Parathyroid adenoma (tissue), 2 donors: ENCODE measurements at regions not wholly inside any gene's neighbourhood (a gene's known extent, or its start where the extent isn't known, plus 50 kb on each side); places are given as distances from the start of the nearest gene placed in this dataset.
"Not testable (repeated sequence)": the region's sequence is repeated elsewhere in the genome, so short reads cannot be mapped to it uniquely, and the experiment has no call there.

Experiments used
- H2AFZ ChIP-seq: fragments of 300-600 bp; sonication (generic); one replicate; pipeline ENCODE4 v1.7.0; 2017; ENCODE audit warnings: antibody characterized with exemption, mild to moderate bottlenecking
- H3K27ac ChIP-seq: fragments of 300-600 bp; sonication (generic); one replicate; pipeline ENCODE4 v1.7.0; 2017
- H3K27me3 ChIP-seq: fragments of 300-600 bp; sonication (generic); one replicate; pipeline ENCODE4 v1.7.0; 2017; ENCODE audit warnings: low read length; ENCODE audit not compliant: control insufficient read depth, insufficient read depth
- H3K36me3 ChIP-seq: fragments of 300-600 bp; sonication (generic); one replicate; pipeline ENCODE4 v1.7.0; 2017; ENCODE audit warnings: low read length; ENCODE audit not compliant: control insufficient read depth, insufficient read depth
- H3K4me1 ChIP-seq: fragments of 300-600 bp; sonication (generic); one replicate; pipeline ENCODE4 v1.7.0; 2017; ENCODE audit warnings: control low read depth
- H3K4me2 ChIP-seq: fragments of 300-600 bp; sonication (generic); one replicate; pipeline ENCODE4 v1.7.0; 2017; ENCODE audit warnings: low read length
- H3K4me3 ChIP-seq: fragments of 300-600 bp; sonication (generic); one replicate; pipeline ENCODE4 v1.7.0; 2017; ENCODE audit warnings: low read depth, low read length
- H3K79me2 ChIP-seq: fragments of 300-600 bp; sonication (generic); one replicate; pipeline ENCODE4 v1.7.0; 2017; ENCODE audit warnings: control low read depth
- H3K9ac ChIP-seq: fragments of 300-600 bp; sonication (generic); one replicate; pipeline ENCODE4 v1.7.0; 2017; ENCODE audit warnings: mild to moderate bottlenecking
- H3K9me3 ChIP-seq: fragments of 300-600 bp; sonication (generic); one replicate; pipeline ENCODE4 v1.7.0; 2017; ENCODE audit warnings: low read length; ENCODE audit not compliant: control insufficient read depth
- CTCF ChIP-seq: fragments of 300-600 bp; sonication (generic); IDR thresholded peaks from one replicate; pipeline ENCODE4 v1.7.0; 2017; ENCODE audit warnings: antibody characterized with exemption, mild to moderate bottlenecking
- donor health status: primary hyperparathyroidism.

GRCh38 chr14:95619785-95620417, 66.3 kb upstream of the TCL1B start:
- Histone ChIP-seq H3K4me3 (no peak overlapping the region), H3K36me3 (no peaks in the 10 kb centered on the region), H3K9ac (no peak overlapping the region), H3K4me2 (no peak overlapping the region), H3K27me3 (no peaks in the 10 kb centered on the region), H3K79me2 (no peaks in the 10 kb centered on the region), H3K9me3 (no peaks in the 10 kb centered on the region), H2AFZ (no peak overlapping the region), H3K27ac (no peak overlapping the region), H3K4me1 (no peaks in the 10 kb centered on the region)
- no peak for TF ChIP-seq CTCF

- no peak overlapping the region for H3K9ac ChIP-seq
- H3K9me3 ChIP-seq: no peaks in the 10 kb centered on the region
- H3K27me3 ChIP-seq: no peaks in the 10 kb centered on the region
- no peak for TF ChIP-seq CTCF
- no peak overlapping the region for H3K4me2 ChIP-seq
- no peak overlapping the region for H3K27ac ChIP-seq
- H3K4me1 ChIP-seq: no peaks in the 10 kb centered on the region
- H3K4me3 ChIP-seq: no peak overlapping the region
- no peak overlapping the region for H2AFZ ChIP-seq
- H3K36me3 ChIP-seq: no peaks in the 10 kb centered on the region
- no peaks in the 10 kb centered on the region for H3K79me2 ChIP-seq
These were observed 65.6 kb upstream of the TCL1B start for GRCh38 chr14:95620659-95621059.

- no peaks in the 10 kb centered on the region for H3K36me3 ChIP-seq
These were observed 63.0 kb upstream of the TCL1B start for GRCh38 chr14:95623195-95623594.

GRCh38 chr14:95625710-95626109, 60.5 kb upstream of the TCL1B start:
- H3K27ac ChIP-seq, H3K4me3 ChIP-seq, H3K79me2 ChIP-seq, H3K27me3 ChIP-seq, H3K4me2 ChIP-seq, H3K9me3 ChIP-seq, H3K9ac ChIP-seq, H3K4me1 ChIP-seq, H3K36me3 ChIP-seq, H2AFZ ChIP-seq: not testable (repeated sequence)

More at GRCh38 chr14:95623195-95623594, 63.0 kb upstream of the TCL1B start:
- no peak for TF ChIP-seq CTCF
- no peak overlapping the region for H2AFZ ChIP-seq
- no peak overlapping the region for H3K4me3 ChIP-seq
- H3K79me2 ChIP-seq: no peaks in the 10 kb centered on the region
- no peaks in the 10 kb centered on the region for H3K4me1 ChIP-seq
- H3K9me3 ChIP-seq: no peaks in the 10 kb centered on the region
- H3K27me3 ChIP-seq: no peaks in the 10 kb centered on the region
- H3K4me2 ChIP-seq: no peak overlapping the region
- no peak overlapping the region for H3K9ac ChIP-seq
- H3K27ac ChIP-seq: no peak overlapping the region

- Histone ChIP-seq H2AFZ (no peak overlapping the region), H3K36me3 (no peaks in the 10 kb centered on the region), H3K4me1 (peaks cover 13% of the 10 kb centered on the region), H3K9me3 (no peaks in the 10 kb centered on the region), H3K9ac (no peak overlapping the region), H3K27me3 (no peaks in the 10 kb centered on the region), H3K79me2 (no peaks in the 10 kb centered on the region), H3K27ac (no peak overlapping the region), H3K4me3 (no peak overlapping the region), H3K4me2 (no peak overlapping the region)
- TF ChIP-seq CTCF: no peak
These were observed 51.2 kb upstream of the TCL1B start for GRCh38 chr14:95635051-95635450.
